ENCODE measurements at regions not wholly inside any gene's neighbourhood (a gene's known extent, or its start where the extent isn't known, plus 50 kb on each side); places are given as distances from the start of the nearest gene placed in this dataset.

- TF ChIP-seq, protein P1, sequence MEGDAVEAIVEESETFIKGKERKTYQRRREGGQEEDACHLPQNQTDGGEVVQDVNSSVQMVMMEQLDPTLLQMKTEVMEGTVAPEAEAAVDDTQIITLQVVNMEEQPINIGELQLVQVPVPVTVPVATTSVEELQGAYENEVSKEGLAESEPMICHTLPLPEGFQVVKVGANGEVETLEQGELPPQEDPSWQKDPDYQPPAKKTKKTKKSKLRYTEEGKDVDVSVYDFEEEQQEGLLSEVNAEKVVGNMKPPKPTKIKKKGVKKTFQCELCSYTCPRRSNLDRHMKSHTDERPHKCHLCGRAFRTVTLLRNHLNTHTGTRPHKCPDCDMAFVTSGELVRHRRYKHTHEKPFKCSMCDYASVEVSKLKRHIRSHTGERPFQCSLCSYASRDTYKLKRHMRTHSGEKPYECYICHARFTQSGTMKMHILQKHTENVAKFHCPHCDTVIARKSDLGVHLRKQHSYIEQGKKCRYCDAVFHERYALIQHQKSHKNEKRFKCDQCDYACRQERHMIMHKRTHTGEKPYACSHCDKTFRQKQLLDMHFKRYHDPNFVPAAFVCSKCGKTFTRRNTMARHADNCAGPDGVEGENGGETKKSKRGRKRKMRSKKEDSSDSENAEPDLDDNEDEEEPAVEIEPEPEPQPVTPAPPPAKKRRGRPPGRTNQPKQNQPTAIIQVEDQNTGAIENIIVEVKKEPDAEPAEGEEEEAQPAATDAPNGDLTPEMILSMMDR (IDR thresholded peaks at IDR 0.05; ENCODE audit: insufficient read depth, low read depth, low read length): no peak
Observed at GRCh38 chr6:165936096-165936495, 231.6 kb downstream of the TBXT start.

GRCh38 chr6:165931675-165932074, 236.0 kb downstream of the TBXT start:
- ChIA-PET CTCF (no interaction called here), POLR2A (no interaction called here)
- no peak for DNase-seq (ENCODE audit: low read depth)
- TF ChIP-seq, protein P1 (IDR thresholded peaks at IDR 0.05; ENCODE audit: insufficient read depth, low read depth, low read length): no peak
- Histone ChIP-seq H3K4me3 (ENCODE audit: low read depth, low read length) (no peak overlapping the region), H3K27me3 (ENCODE audit: control insufficient read depth, insufficient read depth, low read length) (no peaks in the 10 kb centered on the region), H3K36me3 (ENCODE audit: control insufficient read depth, insufficient read depth, low read length) (no peaks in the 10 kb centered on the region)

More at GRCh38 chr6:165936096-165936495, 231.6 kb downstream of the TBXT start:
- ChIA-PET CTCF (no interaction called here), POLR2A (no interaction called here)
- no peak for DNase-seq (ENCODE audit: low read depth)
- Histone ChIP-seq H3K27me3 (ENCODE audit: control insufficient read depth, insufficient read depth, low read length) (no peaks in the 10 kb centered on the region), H3K36me3 (ENCODE audit: control insufficient read depth, insufficient read depth, low read length) (no peaks in the 10 kb centered on the region), H3K4me3 (ENCODE audit: low read depth, low read length) (no peak overlapping the region)

- Histone ChIP-seq H3K4me3 (ENCODE audit: low read depth, low read length) (no peak overlapping the region), H3K36me3 (ENCODE audit: control insufficient read depth, insufficient read depth, low read length) (no peaks in the 10 kb centered on the region), H3K27me3 (ENCODE audit: control insufficient read depth, insufficient read depth, low read length) (no peaks in the 10 kb centered on the region)
- TF ChIP-seq, protein P1 (IDR thresholded peaks at IDR 0.05; ENCODE audit: insufficient read depth, low read depth, low read length): no peak
- CTCF ChIA-PET: no interaction called here
- no peak for DNase-seq (ENCODE audit: low read depth)
- POLR2A ChIA-PET: no interaction called here
Observed at GRCh38 chr6:165930668-165931214, 236.9 kb downstream of the TBXT start.

DNA sequence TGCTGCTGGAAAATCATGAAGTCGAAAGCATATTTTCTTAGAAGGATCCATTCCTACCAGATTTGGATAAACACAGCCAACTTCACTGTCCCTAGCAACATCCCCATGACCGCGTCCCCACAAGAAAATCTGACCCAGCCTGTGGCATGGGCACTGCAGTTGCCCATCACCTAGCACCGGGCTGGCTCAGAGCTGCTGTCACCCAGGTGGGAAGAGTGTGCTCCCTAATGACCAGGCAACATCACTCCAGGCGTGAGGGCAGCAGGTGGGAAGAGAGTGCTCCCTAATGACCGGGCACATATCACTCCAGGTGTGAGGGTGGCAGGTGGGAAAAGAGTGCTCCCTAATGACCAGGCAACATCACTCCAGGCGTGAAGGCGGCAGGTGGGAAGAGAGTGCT, 238.0 kb downstream of the TBXT start:
- no peaks in the 10 kb centered on the region for H3K27me3 ChIP-seq (ENCODE audit: control insufficient read depth, insufficient read depth, low read length)
- no peak for DNase-seq (ENCODE audit: low read depth)
- H3K36me3 ChIP-seq (ENCODE audit: control insufficient read depth, insufficient read depth, low read length): no peaks in the 10 kb centered on the region
- no peak overlapping the region for H3K4me3 ChIP-seq (ENCODE audit: low read depth, low read length)
- TF ChIP-seq, protein P1 (IDR thresholded peaks at IDR 0.05; ENCODE audit: insufficient read depth, low read depth, low read length): no peak
- POLR2A ChIA-PET: no interaction called here
- CTCF ChIA-PET: no interaction called here

GRCh38 chr6:165926378-165926777, 241.3 kb downstream of the TBXT start:
- CTCF ChIA-PET: no interaction called here

More at GRCh38 chr6:165926378-165926777, 241.3 kb downstream of the TBXT start:
- Histone ChIP-seq H3K4me3 (ENCODE audit: low read depth, low read length) (no peak overlapping the region), H3K36me3 (ENCODE audit: control insufficient read depth, insufficient read depth, low read length) (no peaks in the 10 kb centered on the region), H3K27me3 (ENCODE audit: control insufficient read depth, insufficient read depth, low read length) (no peaks in the 10 kb centered on the region)
- TF ChIP-seq, protein P1 (IDR thresholded peaks at IDR 0.05; ENCODE audit: insufficient read depth, low read depth, low read length): no peak
- DNase-seq (ENCODE audit: low read depth): no peak
- POLR2A ChIA-PET: no interaction called here
